GM12875 (cell line): ENCODE measurements at regions not wholly inside any gene's neighbourhood (a gene's known extent, or its start where the extent isn't known, plus 50 kb on each side); places are given as distances from the start of the nearest gene placed in this dataset.

ENCODE experiments used
- H3K4me3 ChIP-seq: one replicate; pipeline ENCODE4 v1.5.1; 2011; ENCODE audit warnings: low read depth, low read length, control low read depth
- TF ChIP-seq, protein P1 (sequence below): IDR thresholded peaks from 2 replicates; pipeline ENCODE4 v1.5.1; 2011; ENCODE audit warnings: low read depth, mild to moderate bottlenecking, control low read depth, inconsistent platforms, low read length, moderate library complexity, borderline replicate concordance; ENCODE audit not compliant: insufficient read depth

DNA sequence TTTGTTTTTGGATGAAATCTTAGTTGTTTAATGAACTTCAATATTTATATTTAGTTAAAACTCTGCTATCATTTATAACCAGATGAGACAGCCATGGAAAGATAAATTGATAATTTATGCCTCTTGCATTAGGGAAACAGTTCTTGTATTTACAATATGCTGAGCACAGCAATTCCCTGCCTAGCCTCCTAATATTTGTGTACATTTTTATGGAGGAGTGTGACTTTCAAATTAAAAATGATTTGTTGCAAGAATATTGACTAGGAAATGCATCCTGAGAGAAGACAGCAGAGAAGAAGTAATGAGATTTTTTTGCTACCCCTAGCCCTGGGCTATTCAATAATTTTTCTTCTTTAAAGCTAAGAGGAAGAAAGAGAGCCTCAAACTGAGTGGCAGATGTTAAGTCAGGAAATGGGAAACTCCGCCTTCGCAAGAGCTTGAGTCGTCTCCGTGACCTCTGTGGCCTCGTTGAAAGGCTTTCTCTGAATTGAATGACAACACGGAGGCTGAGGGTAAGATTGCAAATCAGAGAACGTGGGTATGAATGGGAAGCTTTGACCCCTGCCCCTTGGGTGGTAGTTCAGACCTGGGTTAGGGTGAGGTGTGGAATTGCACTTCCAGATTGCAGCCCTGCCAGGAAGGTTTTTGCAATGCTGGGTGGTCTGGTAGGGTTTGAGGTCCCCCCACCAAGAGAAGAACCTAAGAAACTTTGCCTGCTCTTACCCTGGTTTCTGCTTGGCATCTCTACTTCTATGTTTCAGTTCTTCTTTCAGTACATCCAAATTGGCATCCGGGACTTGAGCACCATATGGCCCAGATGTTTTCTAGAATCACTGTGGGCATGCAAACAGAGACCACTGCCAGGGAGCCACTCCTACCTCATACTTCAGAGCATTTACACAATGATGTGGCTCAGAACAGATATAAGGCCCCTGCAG, 210.3 kb upstream of the RBMS1 start:
- H3K4me3 ChIP-seq, result no peak overlapping the region
- TF ChIP-seq, protein P1, sequence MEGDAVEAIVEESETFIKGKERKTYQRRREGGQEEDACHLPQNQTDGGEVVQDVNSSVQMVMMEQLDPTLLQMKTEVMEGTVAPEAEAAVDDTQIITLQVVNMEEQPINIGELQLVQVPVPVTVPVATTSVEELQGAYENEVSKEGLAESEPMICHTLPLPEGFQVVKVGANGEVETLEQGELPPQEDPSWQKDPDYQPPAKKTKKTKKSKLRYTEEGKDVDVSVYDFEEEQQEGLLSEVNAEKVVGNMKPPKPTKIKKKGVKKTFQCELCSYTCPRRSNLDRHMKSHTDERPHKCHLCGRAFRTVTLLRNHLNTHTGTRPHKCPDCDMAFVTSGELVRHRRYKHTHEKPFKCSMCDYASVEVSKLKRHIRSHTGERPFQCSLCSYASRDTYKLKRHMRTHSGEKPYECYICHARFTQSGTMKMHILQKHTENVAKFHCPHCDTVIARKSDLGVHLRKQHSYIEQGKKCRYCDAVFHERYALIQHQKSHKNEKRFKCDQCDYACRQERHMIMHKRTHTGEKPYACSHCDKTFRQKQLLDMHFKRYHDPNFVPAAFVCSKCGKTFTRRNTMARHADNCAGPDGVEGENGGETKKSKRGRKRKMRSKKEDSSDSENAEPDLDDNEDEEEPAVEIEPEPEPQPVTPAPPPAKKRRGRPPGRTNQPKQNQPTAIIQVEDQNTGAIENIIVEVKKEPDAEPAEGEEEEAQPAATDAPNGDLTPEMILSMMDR, result no peak

DNA sequence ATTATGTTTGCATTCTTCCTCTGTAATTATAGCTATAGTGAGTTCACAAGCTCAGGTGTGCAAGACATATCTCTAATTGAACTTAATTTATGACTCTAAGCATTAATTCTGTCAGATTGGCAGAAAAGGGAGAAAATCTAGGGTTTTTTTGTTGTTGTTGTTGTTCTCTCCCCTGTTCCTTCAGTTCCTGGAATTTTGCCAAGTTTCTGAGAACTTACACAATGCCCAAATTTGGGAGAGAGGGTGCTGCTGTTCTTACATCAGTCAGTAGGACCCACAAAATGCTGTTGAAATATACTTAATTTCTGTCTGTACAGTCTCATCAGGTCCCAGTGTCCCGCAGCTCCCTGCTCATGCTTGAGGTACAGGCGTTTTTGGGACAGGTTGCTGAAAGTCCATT, 221.8 kb upstream of the RBMS1 start:
- no peak overlapping the region for H3K4me3 ChIP-seq
- TF ChIP-seq, protein P1, result no peak

DNA sequence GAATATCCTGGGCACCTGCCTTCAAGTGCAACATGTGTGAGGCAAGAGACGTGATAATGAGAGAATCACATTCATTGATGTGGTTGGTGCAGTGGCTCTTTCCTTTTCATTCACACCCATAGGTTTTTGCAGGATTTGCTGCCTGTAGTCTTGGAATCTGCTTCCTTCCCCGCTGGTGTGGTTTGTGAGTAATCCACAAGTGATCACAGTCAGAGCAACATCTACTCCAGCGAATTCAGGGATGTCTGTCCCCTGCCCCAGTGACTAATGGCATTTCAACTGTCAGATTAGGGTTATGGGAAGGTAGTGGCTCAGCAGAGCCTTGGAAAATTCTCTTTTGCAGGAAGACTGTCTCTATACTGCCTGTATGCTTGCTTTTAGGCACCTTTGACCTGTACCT, 225.5 kb upstream of the RBMS1 start:
- TF ChIP-seq, protein P1, result no peak
- no peak overlapping the region for H3K4me3 ChIP-seq

DNA sequence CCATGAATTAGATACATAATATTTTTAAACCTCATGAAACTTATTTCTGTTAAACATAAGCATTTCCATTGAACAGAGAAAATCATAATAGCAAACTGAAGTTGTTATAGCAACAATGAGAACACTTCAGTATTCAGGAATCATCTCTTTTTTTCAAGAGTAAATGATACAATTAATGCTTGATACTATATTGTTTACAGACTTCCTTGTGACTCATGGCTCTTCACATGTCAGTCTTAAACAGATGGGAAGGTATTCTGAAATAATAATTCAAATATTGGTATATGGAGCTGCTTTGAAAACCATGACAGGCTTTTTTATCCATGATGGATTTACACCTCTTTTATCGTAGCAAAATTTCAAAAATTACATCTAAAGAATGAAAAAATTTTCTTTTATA, 226.5 kb upstream of the RBMS1 start:
- TF ChIP-seq, protein P1, result no peak
- H3K4me3 ChIP-seq, result no peak overlapping the region

DNA sequence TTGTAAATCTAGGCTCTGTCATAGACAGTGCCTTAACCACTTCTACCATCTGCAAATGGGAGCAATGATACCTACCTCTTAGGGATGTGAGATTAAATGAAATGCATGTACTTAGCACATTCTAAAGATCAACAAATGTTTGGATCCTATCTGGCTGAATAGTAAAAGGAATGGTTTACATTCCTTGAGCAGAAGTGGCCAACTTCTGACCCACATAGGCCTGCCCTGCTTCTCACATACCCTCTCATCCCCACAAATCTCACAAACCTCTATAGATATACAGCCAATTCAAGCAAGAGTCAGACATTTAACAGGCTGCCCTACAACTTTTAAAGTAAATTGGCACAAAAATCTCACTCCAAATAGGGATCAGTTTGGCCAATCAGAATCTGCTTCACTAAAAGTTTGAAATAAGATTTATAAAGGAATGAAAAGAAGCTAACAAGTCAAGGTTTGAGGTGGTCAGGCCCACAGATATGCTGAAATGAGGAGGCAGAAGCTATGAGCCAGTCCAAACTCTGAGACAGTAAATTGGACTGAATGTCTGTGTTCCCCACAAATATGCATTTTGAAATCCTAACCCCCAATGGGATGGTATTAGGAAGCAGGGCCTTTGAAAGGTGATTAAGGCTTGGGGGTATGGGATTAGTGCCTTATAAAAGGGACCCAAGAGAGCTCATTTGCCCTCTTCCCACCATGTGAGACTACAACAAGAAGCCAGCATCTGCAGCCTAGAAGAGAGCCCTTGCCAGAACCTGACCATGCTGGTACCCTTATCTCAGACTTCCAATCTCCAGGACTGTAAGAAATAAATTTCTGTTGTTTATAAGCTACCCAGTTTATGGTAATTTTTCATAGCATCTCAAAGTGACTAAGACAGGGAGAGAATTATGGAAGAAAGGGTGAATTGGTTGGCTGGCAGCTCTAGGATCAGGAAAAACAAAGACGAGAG, 227.8 kb upstream of the RBMS1 start:
- no peak overlapping the region for H3K4me3 ChIP-seq
- TF ChIP-seq, protein P1, result no peak

DNA sequence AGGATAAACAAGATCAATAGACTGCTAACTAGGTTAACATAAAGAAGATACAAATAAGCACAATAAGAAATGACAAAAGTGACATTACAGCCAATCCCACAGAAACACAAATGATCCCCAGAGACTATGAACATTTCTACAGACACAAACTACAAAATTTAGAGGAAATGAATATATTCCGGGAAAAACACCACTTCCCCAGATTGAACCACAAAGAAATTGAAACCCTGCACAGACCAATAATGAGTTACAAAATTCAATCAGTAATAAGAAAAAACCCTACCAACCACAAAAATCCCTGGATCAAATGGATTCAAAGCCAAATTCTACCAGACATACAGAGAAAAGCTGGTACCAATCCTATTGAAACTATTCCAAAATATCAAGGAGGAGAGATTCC, 232.4 kb upstream of the RBMS1 start:
- TF ChIP-seq, protein P1, result no peak
- no peak overlapping the region for H3K4me3 ChIP-seq
